ENCODE measurements at regions not wholly inside any gene's neighbourhood (a gene's known extent, or its start where the extent isn't known, plus 50 kb on each side); places are given as distances from the start of the nearest gene placed in this dataset.

GRCh38 chr10:113431398-113432160, 121.3 kb upstream of the HABP2 start:
- no peak overlapping the region for H3K27ac ChIP-seq
- no peaks in the 10 kb centered on the region for H3K9me3 ChIP-seq (ENCODE audit: severe bottlenecking)
- no peak for DNase-seq
- no peak for TF ChIP-seq CTCF (IDR thresholded peaks at IDR 0.05; ENCODE audit: low read depth, low read length)
- H3K36me3 ChIP-seq: no peaks in the 10 kb centered on the region
- H3K27me3 ChIP-seq (ENCODE audit: insufficient read depth, low read depth, severe bottlenecking): no peaks in the 10 kb centered on the region
- no peak overlapping the region for H3K4me3 ChIP-seq (ENCODE audit: low read depth, low read length)

- Histone ChIP-seq H3K27ac (no peak overlapping the region), H3K9me3 (ENCODE audit: severe bottlenecking) (no peaks in the 10 kb centered on the region), H3K36me3 (no peaks in the 10 kb centered on the region), H3K4me3 (ENCODE audit: low read depth, low read length) (no peak overlapping the region), H3K27me3 (ENCODE audit: insufficient read depth, low read depth, severe bottlenecking) (no peaks in the 10 kb centered on the region)
- DNase-seq: no peak
- TF ChIP-seq CTCF (IDR thresholded peaks at IDR 0.05; ENCODE audit: low read depth, low read length): no peak
Observed at GRCh38 chr10:113433711-113434110, 119.1 kb upstream of the HABP2 start.

GRCh38 chr10:113434315-113434714, 118.5 kb upstream of the HABP2 start:
- Histone ChIP-seq H3K4me3 (ENCODE audit: low read depth, low read length) (no peak overlapping the region), H3K27me3 (ENCODE audit: insufficient read depth, low read depth, severe bottlenecking) (no peaks in the 10 kb centered on the region), H3K36me3 (no peaks in the 10 kb centered on the region), H3K9me3 (ENCODE audit: severe bottlenecking) (no peaks in the 10 kb centered on the region), H3K27ac (no peak overlapping the region)
- no peak for DNase-seq
- TF ChIP-seq CTCF (IDR thresholded peaks at IDR 0.05; ENCODE audit: low read depth, low read length): no peak

GRCh38 chr10:113434950-113435349, 117.9 kb upstream of the HABP2 start:
- Histone ChIP-seq H3K9me3 (ENCODE audit: severe bottlenecking) (no peaks in the 10 kb centered on the region), H3K27me3 (ENCODE audit: insufficient read depth, low read depth, severe bottlenecking) (no peaks in the 10 kb centered on the region), H3K36me3 (no peaks in the 10 kb centered on the region), H3K27ac (no peak overlapping the region), H3K4me3 (ENCODE audit: low read depth, low read length) (no peak overlapping the region)
- no peak for DNase-seq
- no peak for TF ChIP-seq CTCF (IDR thresholded peaks at IDR 0.05; ENCODE audit: low read depth, low read length)

- no peak for DNase-seq
Observed at GRCh38 chr10:113435881-113436280, 117.0 kb upstream of the HABP2 start.

More at GRCh38 chr10:113435881-113436280, 117.0 kb upstream of the HABP2 start:
- no peak overlapping the region for H3K27ac ChIP-seq
- H3K4me3 ChIP-seq (ENCODE audit: low read depth, low read length): no peak overlapping the region
- H3K9me3 ChIP-seq (ENCODE audit: severe bottlenecking): no peaks in the 10 kb centered on the region
- H3K27me3 ChIP-seq (ENCODE audit: insufficient read depth, low read depth, severe bottlenecking): no peaks in the 10 kb centered on the region
- no peaks in the 10 kb centered on the region for H3K36me3 ChIP-seq
- no peak for TF ChIP-seq CTCF (IDR thresholded peaks at IDR 0.05; ENCODE audit: low read depth, low read length)

All from WERI-Rb-1 (cell line).